C4-2B (cell line): ENCODE measurements at regions not wholly inside any gene's neighbourhood (a gene's known extent, or its start where the extent isn't known, plus 50 kb on each side); places are given as distances from the start of the nearest gene placed in this dataset.

Experiments
- ZFX ChIP-seq: fragments of 450-650 bp; IDR thresholded peaks from 2 replicates; pipeline ENCODE4 v1.6.1; 2017
- TF ChIP-seq, protein P1 (sequence below): fragments of 450-650 bp; conservative IDR thresholded peaks from 2 replicates; pipeline ENCODE4 v1.5.1; 2017; ENCODE audit warnings: mild to moderate bottlenecking

DNA sequence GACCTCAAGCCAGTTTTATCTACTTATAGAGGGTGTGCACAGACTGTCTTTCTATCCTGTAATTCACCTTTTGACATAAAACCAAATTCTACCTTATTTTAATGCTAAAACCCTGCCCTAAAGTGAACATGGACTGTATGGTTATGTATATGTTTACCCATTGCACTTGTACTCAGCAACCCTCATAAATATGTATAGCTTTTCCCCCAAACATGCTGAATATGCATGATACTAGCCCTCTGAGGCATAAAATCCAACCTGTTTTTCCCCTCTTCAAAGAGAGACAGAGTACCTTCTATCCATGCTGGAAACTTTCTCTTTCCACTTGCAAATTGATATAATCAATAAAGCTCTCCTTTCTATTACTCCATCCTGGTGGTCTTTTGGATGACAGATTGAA is 267.9 kb upstream of the BMP2 start:
- TF ChIP-seq, protein P1, sequence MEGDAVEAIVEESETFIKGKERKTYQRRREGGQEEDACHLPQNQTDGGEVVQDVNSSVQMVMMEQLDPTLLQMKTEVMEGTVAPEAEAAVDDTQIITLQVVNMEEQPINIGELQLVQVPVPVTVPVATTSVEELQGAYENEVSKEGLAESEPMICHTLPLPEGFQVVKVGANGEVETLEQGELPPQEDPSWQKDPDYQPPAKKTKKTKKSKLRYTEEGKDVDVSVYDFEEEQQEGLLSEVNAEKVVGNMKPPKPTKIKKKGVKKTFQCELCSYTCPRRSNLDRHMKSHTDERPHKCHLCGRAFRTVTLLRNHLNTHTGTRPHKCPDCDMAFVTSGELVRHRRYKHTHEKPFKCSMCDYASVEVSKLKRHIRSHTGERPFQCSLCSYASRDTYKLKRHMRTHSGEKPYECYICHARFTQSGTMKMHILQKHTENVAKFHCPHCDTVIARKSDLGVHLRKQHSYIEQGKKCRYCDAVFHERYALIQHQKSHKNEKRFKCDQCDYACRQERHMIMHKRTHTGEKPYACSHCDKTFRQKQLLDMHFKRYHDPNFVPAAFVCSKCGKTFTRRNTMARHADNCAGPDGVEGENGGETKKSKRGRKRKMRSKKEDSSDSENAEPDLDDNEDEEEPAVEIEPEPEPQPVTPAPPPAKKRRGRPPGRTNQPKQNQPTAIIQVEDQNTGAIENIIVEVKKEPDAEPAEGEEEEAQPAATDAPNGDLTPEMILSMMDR, result no peak
- TF ChIP-seq ZFX, result no peak
